GM18502 (cell line): ENCODE measurements at regions not wholly inside any gene's neighbourhood (a gene's known extent, or its start where the extent isn't known, plus 50 kb on each side); places are given as distances from the start of the nearest gene placed in this dataset.
"Not testable (repeated sequence)": the region's sequence is repeated elsewhere in the genome, so short reads cannot be mapped to it uniquely, and the experiment has no call there.

Experiments used
- ATAC-seq: cut with Tn5 transposase; IDR thresholded peaks from one replicate; pipeline ENCODE4 v1.9.1; 2021; ENCODE audit warnings: mild to moderate bottlenecking; ENCODE audit not compliant: unreplicated experiment, poor library complexity

DNA sequence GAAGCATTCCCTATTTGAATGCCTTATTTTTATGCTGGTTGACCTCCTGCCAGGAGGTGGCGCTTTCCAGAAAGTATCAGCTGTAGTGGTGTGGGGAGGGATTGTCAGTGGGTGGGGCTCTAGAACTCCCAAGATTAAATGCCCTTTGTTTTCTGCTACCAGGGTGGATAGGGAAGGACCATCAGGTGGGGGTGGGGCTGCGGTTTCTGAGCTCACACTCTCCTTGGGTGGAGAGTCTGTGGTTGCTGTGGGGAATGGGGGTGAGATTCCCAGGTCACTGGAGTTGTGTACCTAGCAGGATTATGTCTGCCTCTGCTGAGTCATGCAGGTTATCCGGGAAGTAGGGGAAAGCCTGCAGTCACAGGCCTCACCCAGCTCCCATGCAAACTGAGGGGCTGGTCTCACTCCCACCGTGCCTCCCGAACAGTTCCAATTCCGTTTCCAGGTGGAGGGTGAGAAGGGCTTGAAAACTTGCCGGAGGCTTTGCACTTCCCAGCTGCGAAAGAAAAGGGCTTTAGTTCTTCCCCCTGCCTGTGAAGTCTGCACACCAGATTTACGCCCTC is 68.3 kb downstream of the ALG10B start:
- ATAC-seq: no peak

DNA sequence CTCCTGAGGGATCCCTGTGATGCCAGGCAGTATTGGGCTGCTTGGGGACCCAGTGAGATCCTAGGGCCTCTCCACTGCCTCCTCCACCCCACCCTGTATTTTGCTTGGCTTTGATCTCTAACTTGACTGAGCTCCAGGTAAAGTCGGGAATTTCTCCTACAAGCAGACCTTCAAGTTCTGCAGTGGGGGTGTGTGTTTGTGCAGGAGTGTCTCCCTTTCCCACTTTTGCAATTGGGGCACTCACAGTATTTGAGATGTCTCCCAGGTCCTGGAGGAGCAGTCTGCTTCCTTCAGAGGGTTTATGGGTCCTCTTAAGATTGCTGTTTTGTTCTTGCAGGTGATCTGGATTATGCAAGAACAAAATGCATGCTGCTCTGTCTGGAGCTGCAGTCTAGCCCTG is 68.9 kb downstream of the ALG10B start:
- ATAC-seq: no peak

DNA sequence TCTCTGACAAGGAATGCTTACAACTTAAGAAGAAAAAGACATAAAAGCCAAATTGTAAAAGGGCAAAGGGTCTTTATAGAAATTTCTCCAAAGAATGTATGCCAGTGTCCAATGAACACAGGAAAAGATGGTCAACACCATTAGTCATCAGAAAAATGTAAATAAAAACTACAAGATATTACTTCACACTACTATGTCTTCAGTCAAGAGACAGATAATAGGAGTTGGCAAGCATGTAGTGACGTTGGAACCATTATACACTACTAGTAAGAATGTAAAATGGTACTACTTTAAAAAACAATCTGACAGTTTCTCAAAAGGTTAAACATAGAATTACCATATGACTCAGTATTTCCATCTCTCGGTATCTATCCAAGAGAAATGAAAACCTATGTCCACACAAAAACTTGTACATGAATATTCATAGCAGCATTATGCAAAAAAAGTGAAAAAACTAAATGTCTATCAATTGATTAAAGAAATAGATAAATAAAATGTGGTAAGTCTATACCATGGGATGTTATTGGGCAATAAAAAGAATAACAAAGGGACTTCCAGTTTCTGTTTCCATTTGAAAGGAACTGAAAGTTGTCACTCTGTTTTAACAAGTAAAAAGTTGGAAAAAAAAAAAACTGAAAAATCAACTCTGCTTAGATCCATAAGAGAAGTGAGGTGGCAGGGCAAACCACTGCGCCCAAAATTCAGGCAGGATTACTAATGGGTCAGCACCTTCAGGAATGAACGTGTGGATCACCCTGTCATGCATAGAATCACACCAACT is 69.8 kb downstream of the ALG10B start:
- peak; percentile 63 for ATAC-seq

DNA sequence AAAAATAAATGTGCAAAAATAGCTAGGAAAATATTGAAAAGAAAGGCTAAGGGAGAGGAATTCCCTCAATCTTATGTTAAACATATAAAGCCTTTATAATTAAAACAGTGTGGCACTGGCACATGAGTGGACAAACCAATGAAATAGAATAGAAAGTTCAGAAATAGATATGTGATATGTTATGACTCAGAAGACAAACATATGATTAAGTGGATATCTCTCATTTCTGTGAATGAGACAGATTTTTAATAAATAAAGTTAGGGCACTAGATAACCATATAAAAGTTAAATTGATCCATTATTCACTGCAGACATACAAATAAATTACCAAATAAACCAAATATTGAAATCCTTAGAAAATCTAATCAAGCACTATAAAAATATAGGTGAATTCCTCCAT is 73.0 kb downstream of the ALG10B start:
- ATAC-seq: no peak

DNA sequence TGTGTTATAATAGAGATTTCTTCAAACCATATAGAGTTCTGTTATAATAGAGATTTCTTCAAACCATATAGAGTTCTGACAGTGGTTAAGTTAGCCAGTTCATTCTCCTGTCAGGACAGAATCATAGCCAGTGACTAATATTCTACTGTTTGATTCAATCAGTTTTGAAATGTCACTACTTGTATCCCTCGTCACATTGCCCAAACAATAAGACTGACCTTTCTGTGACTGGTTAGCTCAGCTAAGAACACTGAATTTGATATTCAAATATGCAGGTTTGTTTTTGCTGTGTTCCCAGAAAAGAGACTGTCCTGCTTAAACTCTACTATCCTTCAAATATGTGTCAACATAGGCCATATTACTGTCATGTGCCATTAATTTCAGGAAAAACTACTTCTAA is 74.4 kb downstream of the ALG10B start:
- ATAC-seq: no peak

DNA sequence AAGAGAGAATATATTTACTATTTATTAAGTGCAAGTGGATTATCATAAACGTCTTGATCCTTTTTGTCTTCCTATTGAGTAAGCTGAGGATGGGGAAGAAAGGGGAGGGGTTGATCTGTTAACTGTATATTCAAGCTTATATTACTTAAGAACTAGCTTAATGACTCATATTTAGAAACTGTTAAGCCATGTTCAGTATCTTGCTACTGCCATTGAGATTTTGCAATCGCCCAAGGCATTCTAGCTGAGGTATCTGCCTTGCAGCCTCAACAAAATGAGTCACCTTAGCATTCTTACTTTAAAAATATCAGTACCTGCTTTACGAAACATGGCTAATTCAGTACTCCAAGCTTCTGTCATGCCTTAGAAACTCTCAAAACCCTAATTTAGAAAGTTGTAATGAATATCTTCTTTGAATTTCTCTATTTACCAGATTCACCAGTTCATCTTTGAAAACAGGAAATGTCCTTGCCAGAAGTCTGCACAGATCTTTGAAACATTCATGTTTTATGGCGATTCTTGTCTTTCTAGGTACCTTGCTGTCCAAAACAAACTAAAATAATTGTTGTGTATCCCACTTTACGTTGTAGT is 76.1 kb downstream of the ALG10B start:
- no peak for ATAC-seq

DNA sequence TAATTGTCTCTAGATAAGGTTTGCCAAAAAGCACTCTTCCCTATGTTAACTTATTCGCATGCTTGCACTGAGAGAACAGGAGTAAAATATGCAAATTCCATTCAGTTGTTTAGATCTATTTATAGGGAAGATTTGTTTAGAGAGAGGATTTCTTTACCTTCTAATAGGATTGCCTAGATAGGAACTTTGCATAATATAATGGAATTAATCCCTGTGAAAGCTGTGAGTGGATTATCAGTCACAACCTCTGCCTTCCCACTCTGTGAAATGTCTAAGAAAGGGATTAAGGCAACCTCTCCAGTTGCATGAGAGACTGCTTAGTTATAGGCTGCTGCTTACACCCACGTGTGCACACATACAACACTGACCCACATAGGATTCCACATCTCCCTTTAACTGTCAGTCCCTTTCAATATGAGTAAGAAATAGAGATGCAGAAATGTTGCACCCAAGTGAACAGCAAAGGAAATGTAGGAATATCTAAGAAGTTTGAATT is 83.2 kb downstream of the ALG10B start:
- no peak for ATAC-seq

DNA sequence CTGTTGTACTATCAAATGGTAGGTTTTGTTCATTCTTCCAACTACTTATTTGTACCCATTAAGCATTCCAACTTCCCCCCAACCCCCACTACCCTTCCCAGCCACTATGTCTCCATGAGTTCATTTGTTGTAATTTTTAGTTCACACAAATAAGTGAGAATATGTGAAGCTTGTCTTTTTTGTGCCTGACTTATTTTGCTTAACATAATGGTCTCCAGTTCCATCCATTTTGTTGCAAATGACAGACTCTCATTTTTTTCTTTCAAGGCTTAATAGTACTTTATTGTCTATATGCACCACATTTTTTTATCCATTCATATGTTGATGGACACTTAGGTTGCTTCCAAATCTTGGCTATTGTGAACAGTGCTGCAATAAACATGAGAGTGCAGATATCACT is 86.2 kb downstream of the ALG10B start:
- ATAC-seq: no peak

DNA sequence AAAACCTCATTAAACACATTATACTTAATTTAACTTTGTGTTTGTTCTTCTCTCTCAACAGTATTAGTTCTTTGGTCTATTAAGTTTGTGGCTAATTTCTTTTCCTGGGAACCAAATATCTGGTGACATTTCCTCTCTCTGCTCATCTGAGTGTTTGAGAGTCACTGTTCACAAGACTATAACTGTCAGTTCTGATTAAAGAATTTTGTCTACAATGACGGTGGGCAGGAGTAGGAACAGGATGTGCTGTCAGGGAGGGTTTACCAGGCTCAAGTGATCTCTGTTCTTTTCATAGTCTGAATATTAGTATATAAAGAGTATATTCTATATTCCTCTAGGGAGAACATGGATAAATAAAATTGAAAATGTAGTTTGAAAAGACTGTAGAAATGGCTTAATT is 92.9 kb downstream of the ALG10B start:
- ATAC-seq: no peak

DNA sequence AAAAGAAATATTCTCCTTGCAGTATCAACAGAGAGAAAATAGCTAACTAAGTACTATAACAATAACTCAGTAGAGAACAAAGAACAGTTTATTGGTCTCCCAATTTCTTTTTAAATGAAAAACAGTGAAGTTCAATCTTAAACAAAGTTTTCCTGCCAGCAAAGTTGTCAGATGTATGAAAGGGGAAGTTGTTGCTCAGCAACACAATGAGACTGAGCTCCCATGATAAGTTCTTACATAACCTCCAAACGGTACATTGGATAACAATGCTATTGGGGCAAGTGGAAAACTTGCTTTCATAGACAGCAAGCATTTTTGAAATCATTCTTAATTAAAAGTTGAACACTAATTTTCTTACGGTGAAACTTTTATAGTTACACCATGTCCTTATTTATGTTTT is 94.9 kb downstream of the ALG10B start:
- no peak for ATAC-seq

DNA sequence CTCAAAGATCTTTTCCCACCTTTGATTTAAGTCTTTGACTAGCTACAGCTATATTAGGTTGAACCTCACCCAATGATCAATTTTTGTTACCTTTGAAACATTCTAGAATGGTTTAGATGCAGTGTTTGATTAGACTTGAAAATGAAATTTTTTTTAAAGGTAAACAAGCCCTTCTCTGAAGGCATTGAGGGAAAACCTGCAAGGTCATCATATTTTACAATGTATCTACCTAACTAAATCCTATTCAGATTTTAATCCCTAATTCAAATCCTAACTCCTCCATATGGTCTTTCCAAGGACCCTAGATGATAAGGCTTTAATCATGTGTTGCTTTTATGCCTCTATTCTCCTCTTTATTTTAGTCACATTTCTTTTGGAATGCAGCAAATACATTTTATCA is 95.4 kb downstream of the ALG10B start:
- ATAC-seq: no peak

DNA sequence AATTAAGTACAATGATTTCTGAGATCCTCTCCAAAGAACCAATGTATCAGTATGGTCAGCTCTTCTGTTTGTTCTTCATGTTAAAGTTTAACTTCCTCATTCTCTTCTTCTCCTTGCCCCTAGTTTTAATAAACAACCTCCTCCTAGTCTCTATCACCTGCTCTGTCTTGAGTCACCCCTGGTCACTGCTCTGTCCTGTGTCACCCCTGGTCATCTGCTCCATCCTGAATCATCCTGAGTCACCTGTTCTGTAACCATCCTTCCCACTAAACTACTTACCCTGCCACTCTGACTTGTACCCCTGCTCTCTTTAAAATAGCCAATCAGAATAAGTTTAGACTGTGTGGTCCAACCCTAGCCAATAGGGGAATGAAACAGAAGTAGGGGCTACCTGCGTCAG is 100.5 kb downstream of the ALG10B start:
- ATAC-seq: no peak

DNA sequence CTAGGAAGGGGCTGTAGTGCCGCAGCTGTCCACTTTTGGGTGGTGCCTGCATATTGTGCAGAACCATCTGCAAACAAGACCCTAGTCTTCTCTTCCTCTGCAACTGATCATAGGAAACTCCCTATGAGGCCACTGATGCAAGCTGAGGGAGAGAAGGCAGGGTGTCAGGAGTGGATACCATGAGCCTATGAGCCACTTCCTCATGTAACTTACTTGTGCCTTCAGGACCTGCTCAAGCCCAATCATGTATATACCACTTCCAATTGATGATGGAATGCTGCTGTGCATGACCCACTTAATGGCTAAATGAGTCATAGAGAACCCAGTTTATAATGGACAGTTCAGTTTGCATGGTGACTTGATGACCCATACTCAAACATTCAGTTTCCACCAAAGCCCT is 107.9 kb downstream of the ALG10B start:
- ATAC-seq: no peak

DNA sequence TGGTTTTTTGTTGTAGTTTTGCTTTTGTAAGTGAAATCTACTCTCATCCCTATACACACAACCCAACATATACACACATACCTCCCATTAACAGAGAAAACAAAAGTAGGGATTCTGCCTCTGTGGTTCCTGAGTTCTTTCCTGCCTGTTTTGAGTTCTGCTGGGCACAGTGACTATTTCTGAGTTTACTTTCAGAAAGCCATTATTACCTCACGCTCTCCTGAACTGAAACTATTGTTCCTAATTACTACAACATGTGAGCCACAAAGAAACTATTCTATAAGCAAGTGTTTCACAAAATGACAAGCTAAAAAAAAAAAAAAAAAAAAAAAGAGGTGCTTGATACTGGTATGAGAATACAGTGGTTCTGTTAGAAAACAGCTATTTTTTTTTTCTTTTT is 110.9 kb downstream of the ALG10B start:
- no peak for ATAC-seq

DNA sequence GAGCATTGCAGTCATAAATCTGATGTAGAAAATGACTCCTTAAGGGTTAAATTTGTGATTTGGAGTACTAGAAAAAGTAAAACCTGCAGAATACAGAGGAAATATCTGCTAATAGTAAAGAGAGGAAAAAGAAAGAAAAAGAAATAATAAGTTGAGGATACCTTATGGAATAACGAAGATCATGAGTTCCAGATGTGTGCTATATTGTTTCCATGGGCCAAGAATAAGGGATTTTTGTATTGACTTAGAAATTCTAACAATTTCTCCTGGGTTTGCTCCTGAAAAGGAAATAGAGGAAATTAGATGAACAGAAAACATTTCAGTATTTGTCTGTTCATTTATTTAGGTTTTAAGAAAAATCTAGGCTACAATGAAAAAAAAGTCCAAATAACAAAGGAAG is 115.3 kb downstream of the ALG10B start:
- ATAC-seq: no peak

DNA sequence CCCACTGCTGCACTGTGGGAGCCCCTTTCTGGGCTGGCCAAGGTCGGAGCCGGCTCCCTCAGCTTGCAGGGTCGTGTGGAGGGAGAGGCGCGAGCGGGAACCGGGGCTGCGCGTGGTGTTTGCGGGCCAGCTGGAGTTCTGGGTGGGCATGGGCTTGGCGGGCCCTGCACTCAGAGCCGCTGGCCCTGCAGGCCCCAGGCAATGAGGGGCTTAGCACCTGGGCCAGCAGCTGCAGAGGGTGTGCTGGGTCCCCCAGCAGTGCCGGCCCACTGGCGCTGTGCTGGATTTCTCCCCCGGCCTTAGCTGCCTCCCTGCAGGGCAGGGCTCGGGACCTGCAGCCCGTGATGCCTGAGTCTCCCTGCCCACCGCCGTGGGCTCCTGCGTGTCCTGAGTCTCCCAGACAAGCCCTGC is 125.3 kb downstream of the ALG10B start:
- not testable (repeated sequence) for ATAC-seq

DNA sequence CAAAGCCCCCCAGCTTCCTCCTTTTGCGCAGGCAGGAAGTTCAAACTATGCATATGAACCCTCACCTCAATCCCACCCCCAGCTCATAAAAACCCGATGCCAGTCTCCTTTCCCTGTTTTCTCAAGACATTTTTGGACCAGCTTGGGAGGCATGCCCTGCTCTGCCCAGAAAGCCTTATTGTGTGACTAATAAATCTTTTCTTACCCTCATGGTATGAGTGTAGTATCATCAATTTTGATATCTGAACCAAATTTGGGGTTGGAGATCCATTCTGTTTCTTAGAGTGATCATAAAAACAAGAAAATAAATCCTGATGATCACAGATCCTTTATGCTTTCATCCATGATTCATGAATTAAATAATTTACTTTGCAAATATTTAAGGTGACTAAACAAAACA is 128.5 kb downstream of the ALG10B start:
- no peak for ATAC-seq

DNA sequence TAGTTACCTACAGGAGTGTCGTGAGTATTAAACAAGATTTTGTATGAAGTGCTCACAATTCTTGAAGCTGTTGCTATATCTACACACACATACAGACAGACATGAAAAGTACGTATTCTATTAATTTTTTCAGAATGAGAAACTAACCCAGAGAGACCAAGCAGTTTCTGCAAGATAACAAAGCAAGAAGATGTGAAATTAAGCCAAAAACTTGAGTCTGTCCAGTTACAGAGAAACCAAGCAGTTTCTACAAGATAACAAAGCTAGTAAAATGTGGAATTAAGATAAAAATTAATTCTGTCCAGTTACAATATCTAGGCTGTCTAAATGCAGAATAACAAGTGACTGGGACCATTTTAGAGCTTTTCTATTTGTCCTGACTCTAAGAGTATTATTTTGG is 132.4 kb downstream of the ALG10B start:
- no peak for ATAC-seq

DNA sequence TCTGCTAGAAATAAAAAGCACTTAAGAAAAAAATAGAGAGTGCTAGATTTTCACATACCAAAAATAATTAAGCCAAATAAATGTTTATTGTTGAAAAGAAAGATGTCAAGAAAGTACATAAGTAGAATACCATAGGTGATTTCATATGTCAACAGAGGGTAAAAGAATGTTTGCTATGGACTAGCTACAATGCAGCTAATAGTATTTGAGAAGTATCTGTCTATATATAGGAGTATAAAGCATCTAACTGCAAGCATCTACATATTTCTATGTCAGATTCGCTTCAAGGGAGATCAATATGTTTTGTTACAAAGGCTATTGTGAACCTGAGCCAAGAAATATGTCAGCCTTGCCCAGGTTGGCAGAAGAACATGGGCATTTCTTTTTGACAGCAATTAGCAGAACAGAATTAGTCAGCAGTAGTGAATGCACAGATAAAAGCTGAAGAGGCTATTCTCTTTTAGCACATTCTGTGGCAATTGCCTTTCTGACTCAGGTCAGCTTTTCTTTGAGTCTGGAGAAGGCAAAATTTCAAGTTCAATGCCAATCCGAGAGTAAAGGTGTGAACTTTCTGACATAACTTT is 140.1 kb downstream of the ALG10B start:
- ATAC-seq: no peak

DNA sequence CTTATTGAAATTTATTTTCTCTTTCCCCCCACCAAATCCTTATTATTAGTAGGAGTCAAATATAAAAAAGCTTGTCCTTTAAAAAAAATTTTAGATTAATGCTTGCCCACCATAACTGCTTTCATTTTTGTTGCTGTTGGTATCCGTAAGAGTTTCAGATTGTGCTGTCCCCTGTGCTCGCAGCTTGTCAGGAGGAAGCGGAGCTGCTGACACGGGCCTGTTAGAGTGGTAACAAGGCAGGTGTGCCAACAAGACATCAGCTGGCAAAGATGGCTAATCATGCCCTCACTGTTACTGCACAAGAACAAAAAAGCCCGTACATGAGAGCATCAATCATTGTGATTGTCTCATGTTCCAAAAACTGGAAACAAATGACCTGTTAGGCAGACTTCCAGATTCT is 148.4 kb downstream of the ALG10B start:
- ATAC-seq: no peak

DNA sequence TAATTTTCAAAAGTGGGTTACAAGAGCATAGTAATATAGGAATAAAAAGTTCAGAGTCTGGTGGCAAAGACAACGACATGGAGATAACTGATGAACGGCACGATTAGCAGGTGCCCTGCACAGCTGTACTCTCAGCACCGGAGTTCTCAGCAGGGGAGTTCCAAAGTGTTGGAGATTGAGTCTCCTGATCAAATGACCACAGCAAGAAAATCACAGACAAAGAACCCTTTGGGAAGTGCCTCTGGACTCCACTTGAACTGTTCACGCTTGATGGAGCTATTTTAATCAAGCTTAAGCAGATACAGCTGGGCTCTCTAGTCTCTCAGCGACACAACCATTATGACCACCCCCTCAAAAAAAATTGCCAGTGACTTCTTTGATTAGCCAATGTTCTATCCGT is 153.1 kb downstream of the ALG10B start:
- ATAC-seq: no peak
